Keratinocyte (primary cell): ENCODE measurements at regions not wholly inside any gene's neighbourhood (a gene's known extent, or its start where the extent isn't known, plus 50 kb on each side); places are given as distances from the start of the nearest gene placed in this dataset.

ENCODE experiments used
- DNase-seq: peaks from one replicate; pipeline ENCODE4 v3.0.0-alpha.2; 2011; ENCODE audit warnings: low read depth, missing footprints, low spot score
- FAIRE-seq: peaks from 2 replicates; lab custom pipeline; 2011; peaks lifted over from hg19 to GRCh38; lab: Jason Lieb, UNC
- H2AFZ ChIP-seq: 2 replicates; pipeline ENCODE4 v1.6.0; 2012; ENCODE audit warnings: low read length, control low read depth, inconsistent platforms; ENCODE audit not compliant: control insufficient read depth
- H3K27ac ChIP-seq: 2 replicates; pipeline ENCODE4 v1.5.1; 2011; ENCODE audit warnings: low read length; ENCODE audit not compliant: control insufficient read depth, insufficient read depth
- H3K27me3 ChIP-seq: 3 replicates; pipeline ENCODE4 v1.6.0; 2011; ENCODE audit warnings: low read length; ENCODE audit not compliant: control insufficient read depth, insufficient read depth; ENCODE audit errors: extremely low read depth
- H3K36me3 ChIP-seq, 2 experiments: 2 replicates in 1 of 2; 3 replicates in 1 of 2; pipeline ENCODE4 v1.5.1; 2011; ENCODE audit warnings: low read length in 2 of 2, mild to moderate bottlenecking in 1 of 2; ENCODE audit not compliant: control insufficient read depth in 2 of 2, insufficient read depth in 2 of 2; ENCODE audit errors: extremely low read depth in 1 of 2
- H3K4me1 ChIP-seq: 3 replicates; pipeline ENCODE4 v1.5.1; 2011; ENCODE audit warnings: low read length; ENCODE audit not compliant: control insufficient read depth, insufficient read depth; ENCODE audit errors: extremely low read depth
- H3K4me2 ChIP-seq: 3 replicates; pipeline ENCODE4 v1.6.0; 2011; ENCODE audit warnings: low read depth, low read length; ENCODE audit not compliant: control insufficient read depth, insufficient read depth; ENCODE audit errors: extremely low read depth
- H3K4me3 ChIP-seq, 3 experiments: fragments of 200-600 bp in 1 of 3; sonication (generic) in 1 of 3; 2 replicates in 2 of 3; 3 replicates in 1 of 3; pipeline ENCODE4 v1.5.1; 2011 to 2016; ENCODE audit warnings: low read length in 3 of 3, mild to moderate bottlenecking in 3 of 3, control low read depth in 2 of 3, inconsistent platforms in 1 of 3, low read depth in 1 of 3, mixed read lengths in 1 of 3, mixed run types in 1 of 3, moderate library complexity in 1 of 3; ENCODE audit not compliant: control insufficient read depth in 2 of 3, insufficient read depth in 2 of 3; ENCODE audit errors: extremely low read depth in 1 of 3
- H3K79me2 ChIP-seq: 2 replicates; pipeline ENCODE4 v1.6.0; 2012; ENCODE audit warnings: low read length; ENCODE audit not compliant: control insufficient read depth, insufficient read depth
- H3K9ac ChIP-seq: 3 replicates; pipeline ENCODE4 v1.6.0; 2011; ENCODE audit warnings: low read length; ENCODE audit not compliant: control insufficient read depth, insufficient read depth; ENCODE audit errors: extremely low read depth
- H3K9me1 ChIP-seq: 3 replicates; pipeline ENCODE4 v1.6.0; 2011; ENCODE audit warnings: low read length; ENCODE audit not compliant: control insufficient read depth, insufficient read depth; ENCODE audit errors: extremely low read depth
- H3K9me3 ChIP-seq: 2 replicates; pipeline ENCODE4 v1.5.1; 2012; ENCODE audit warnings: low read depth, low read length; ENCODE audit not compliant: control insufficient read depth
- H4K20me1 ChIP-seq: 3 replicates; pipeline ENCODE4 v1.6.0; 2011; ENCODE audit warnings: low read length; ENCODE audit not compliant: control insufficient read depth, insufficient read depth; ENCODE audit errors: extremely low read depth
- EZH2 ChIP-seq: IDR thresholded peaks from one replicate; pipeline ENCODE4 v1.6.1; 2012; ENCODE audit warnings: inconsistent platforms, mild to moderate bottlenecking, low read length, moderate library complexity
- dilution Hi-C: fragments of 300-500 bp; cut with MboI; formaldehyde crosslinking; loops from one replicate; pipeline ENCODE4 v1.7.0; 2020; ENCODE audit warnings: low sequenced_read_pairs; ENCODE audit not compliant: extremely low pct_ligation_motif_present
- TF ChIP-seq, protein P1 (sequence below), 3 experiments: IDR thresholded peaks in 1 of 3; conservative IDR thresholded peaks in 1 of 3; optimal IDR thresholded peaks in 1 of 3; 2 replicates in 2 of 3; 3 replicates in 1 of 3; pipeline versions ENCODE3 to v1.5.1; 2011; ENCODE audit warnings: low read length in 3 of 3, mild to moderate bottlenecking in 3 of 3, moderate library complexity in 2 of 3, control low read depth in 1 of 3, inconsistent platforms in 1 of 3; ENCODE audit not compliant: insufficient read depth in 2 of 3; ENCODE audit errors: extremely low read depth in 1 of 3

DNA sequence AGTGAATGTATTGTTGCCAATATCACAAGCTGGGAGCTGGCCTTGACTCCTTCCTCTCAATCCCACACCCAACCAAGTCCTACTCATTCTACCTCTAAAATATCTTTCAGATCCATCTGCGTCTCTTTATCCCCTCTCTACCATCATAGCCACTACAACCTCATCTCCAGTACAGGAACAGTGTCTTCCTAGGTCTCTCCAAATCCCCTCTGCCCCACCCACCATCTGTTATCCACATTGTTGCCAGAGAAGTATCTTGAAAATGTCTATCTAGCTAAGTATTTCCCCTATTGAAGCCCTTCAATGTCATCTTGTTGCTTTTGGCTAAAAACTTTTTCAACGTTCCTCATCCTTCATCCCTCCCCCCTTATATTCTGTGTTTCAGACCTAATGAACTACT lies 244.7 kb downstream of the C12orf75 start:
- Histone ChIP-seq H2AFZ (no peak overlapping the region), H3K79me2 (no peaks in the 10 kb centered on the region), H3K27ac (no peak overlapping the region), H3K36me3 (no peaks in the 10 kb centered on the region), H3K9ac (no peak overlapping the region), H3K4me3 (no peak overlapping the region), H3K4me2 (no peak overlapping the region), H3K9me1 (no peaks in the 10 kb centered on the region), H3K4me1 (peaks cover 6% of the 10 kb centered on the region), H3K9me3 (no peaks in the 10 kb centered on the region), H3K27me3 (no peaks in the 10 kb centered on the region), H4K20me1 (no peaks in the 10 kb centered on the region)
- FAIRE-seq (no peak), DNase-seq (no peak)
- dilution Hi-C loops = no loop called here
- TF ChIP-seq EZH2 = no peak
- TF ChIP-seq, protein P1, sequence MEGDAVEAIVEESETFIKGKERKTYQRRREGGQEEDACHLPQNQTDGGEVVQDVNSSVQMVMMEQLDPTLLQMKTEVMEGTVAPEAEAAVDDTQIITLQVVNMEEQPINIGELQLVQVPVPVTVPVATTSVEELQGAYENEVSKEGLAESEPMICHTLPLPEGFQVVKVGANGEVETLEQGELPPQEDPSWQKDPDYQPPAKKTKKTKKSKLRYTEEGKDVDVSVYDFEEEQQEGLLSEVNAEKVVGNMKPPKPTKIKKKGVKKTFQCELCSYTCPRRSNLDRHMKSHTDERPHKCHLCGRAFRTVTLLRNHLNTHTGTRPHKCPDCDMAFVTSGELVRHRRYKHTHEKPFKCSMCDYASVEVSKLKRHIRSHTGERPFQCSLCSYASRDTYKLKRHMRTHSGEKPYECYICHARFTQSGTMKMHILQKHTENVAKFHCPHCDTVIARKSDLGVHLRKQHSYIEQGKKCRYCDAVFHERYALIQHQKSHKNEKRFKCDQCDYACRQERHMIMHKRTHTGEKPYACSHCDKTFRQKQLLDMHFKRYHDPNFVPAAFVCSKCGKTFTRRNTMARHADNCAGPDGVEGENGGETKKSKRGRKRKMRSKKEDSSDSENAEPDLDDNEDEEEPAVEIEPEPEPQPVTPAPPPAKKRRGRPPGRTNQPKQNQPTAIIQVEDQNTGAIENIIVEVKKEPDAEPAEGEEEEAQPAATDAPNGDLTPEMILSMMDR (optimal IDR thresholded peaks at IDR 0.05 in 1 of 3, IDR thresholded peaks at IDR 0.05 in 1 of 3, conservative IDR thresholded peaks at IDR 0.05 in 1 of 3; ENCODE audit: extremely low read depth in 1 of 3, insufficient read depth in 2 of 3, low read length in 3 of 3) = no peak

DNA sequence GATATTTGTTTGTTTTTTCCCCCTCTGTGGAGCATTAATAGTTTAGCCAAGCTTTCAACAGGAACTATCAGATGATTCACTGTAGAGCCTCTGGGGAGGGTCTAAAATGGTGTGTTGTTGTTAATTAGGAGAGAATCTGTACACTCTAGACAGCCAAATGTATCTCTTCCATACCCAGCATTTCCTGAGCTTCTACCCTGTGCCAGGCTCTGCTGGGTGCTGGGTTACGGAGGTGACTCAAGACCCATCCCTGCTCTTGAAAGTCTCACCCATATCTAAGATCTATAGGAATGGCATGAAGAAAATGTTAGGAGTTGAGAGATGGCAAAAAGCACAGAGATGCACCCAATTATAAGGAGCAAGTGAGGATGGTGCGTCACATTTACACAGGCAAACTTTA lies 245.8 kb downstream of the C12orf75 start:
- no peak overlapping the region for H3K27ac ChIP-seq
- no peaks in the 10 kb centered on the region for H3K9me1 ChIP-seq
- H3K27me3 ChIP-seq = no peaks in the 10 kb centered on the region
- no peak overlapping the region for H3K4me2 ChIP-seq
- no peak for FAIRE-seq
- peaks cover 6% of the 10 kb centered on the region for H3K4me1 ChIP-seq
- dilution Hi-C loops = no loop called here
- TF ChIP-seq, protein P1 (optimal IDR thresholded peaks at IDR 0.05 in 1 of 3, IDR thresholded peaks at IDR 0.05 in 1 of 3, conservative IDR thresholded peaks at IDR 0.05 in 1 of 3; ENCODE audit: extremely low read depth in 1 of 3, insufficient read depth in 2 of 3, low read length in 3 of 3) = no peak
- no peak for TF ChIP-seq EZH2
- no peak overlapping the region for H3K4me3 ChIP-seq
- no peak overlapping the region for H2AFZ ChIP-seq
- no peaks in the 10 kb centered on the region for H3K36me3 ChIP-seq
- no peaks in the 10 kb centered on the region for H3K79me2 ChIP-seq
- H3K9me3 ChIP-seq = no peaks in the 10 kb centered on the region
- H4K20me1 ChIP-seq = no peaks in the 10 kb centered on the region
- no peak overlapping the region for H3K9ac ChIP-seq
- no peak for DNase-seq
